ENCODE measurements at regions not wholly inside any gene's neighbourhood (a gene's known extent, or its start where the extent isn't known, plus 50 kb on each side); places are given as distances from the start of the nearest gene placed in this dataset.

- Histone ChIP-seq H3K27me3 (ENCODE audit: insufficient read depth, low read length) (no peaks in the 10 kb centered on the region), H3T11ph (ENCODE audit: low read length) (no peak overlapping the region), H2BK20ac (ENCODE audit: low read depth, low read length, poor library complexity, severe bottlenecking) (no peak overlapping the region), H3K79me1 (ENCODE audit: insufficient read depth, low read depth, low read length, poor library complexity, severe bottlenecking) (no peaks in the 10 kb centered on the region), H3K79me2 (ENCODE audit: insufficient read depth, low read length) (no peaks in the 10 kb centered on the region), H3K18ac (ENCODE audit: insufficient read length, low read depth, low read length) (no peak overlapping the region), H4K20me1 (ENCODE audit: control insufficient read depth, insufficient read depth, insufficient read length) (no peaks in the 10 kb centered on the region), H3K4me2 (ENCODE audit: insufficient read depth, insufficient read length, low read length) (no peak overlapping the region), H2BK15ac (ENCODE audit: low read depth, low read length) (no peak overlapping the region), H4K8ac (replicated peaks; ENCODE audit: insufficient read length, low read depth, low read length) (no peak overlapping the region), H4K5ac (ENCODE audit: insufficient read length, low read depth, low read length) (no peak overlapping the region), H4K91ac (ENCODE audit: insufficient read length, low read depth, low read length) (no peak overlapping the region), H3K4me1 (ENCODE audit: insufficient read depth, low read length) (no peaks in the 10 kb centered on the region), H3K4ac (ENCODE audit: low read depth, low read length) (no peak overlapping the region), H3K56ac (ENCODE audit: insufficient read length, low read depth, low read length) (no peak overlapping the region), H3K9me3 (ENCODE audit: control insufficient read depth, low read depth, low read length) (no peaks in the 10 kb centered on the region), H3K9ac (ENCODE audit: extremely low read depth, insufficient read length, low read length) (no peak overlapping the region), H3K23me2 (ENCODE audit: insufficient read length, low read depth, low read length, poor library complexity, severe bottlenecking) (no peaks in the 10 kb centered on the region), H2AK5ac (ENCODE audit: insufficient read length, low read length) (no peak overlapping the region), H2BK12ac (ENCODE audit: insufficient read length, low read depth, low read length) (no peak overlapping the region), H2BK5ac (ENCODE audit: insufficient read length, low read length) (no peak overlapping the region), H3K14ac (ENCODE audit: insufficient read depth, low read length) (no peak overlapping the region), H3K27ac (ENCODE audit: insufficient read length, low read depth, low read length) (no peak overlapping the region), H2BK120ac (ENCODE audit: low read depth, low read length, poor library complexity, severe bottlenecking) (no peak overlapping the region), H2AFZ (ENCODE audit: low read length) (no peak overlapping the region), H3K23ac (ENCODE audit: insufficient read length, low read depth, low read length) (no peak overlapping the region)
- H3K27ac Mint-ChIP-seq = no peak overlapping the region
- H3K27me3 Mint-ChIP-seq (ENCODE audit: low read depth) = no peaks in the 10 kb centered on the region
- H3K9me3 Mint-ChIP-seq = peaks cover 0 to 3% of the 10 kb centered on the region in 2 experiments; a peak in 2 of 5 replicates
- H3K36me3 Mint-ChIP-seq (ENCODE audit: insufficient read depth in 1 of 3, low read depth in 3 of 3) = no peaks in the 10 kb centered on the region
- TF ChIP-seq, protein P1, sequence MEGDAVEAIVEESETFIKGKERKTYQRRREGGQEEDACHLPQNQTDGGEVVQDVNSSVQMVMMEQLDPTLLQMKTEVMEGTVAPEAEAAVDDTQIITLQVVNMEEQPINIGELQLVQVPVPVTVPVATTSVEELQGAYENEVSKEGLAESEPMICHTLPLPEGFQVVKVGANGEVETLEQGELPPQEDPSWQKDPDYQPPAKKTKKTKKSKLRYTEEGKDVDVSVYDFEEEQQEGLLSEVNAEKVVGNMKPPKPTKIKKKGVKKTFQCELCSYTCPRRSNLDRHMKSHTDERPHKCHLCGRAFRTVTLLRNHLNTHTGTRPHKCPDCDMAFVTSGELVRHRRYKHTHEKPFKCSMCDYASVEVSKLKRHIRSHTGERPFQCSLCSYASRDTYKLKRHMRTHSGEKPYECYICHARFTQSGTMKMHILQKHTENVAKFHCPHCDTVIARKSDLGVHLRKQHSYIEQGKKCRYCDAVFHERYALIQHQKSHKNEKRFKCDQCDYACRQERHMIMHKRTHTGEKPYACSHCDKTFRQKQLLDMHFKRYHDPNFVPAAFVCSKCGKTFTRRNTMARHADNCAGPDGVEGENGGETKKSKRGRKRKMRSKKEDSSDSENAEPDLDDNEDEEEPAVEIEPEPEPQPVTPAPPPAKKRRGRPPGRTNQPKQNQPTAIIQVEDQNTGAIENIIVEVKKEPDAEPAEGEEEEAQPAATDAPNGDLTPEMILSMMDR (conservative IDR thresholded peaks at IDR 0.05) = no peak
- no peaks in the 10 kb centered on the region for H3K4me1 Mint-ChIP-seq
- DNase-seq = no peak
- no CpG with 5 or more reads among the region's 2 CpGs for WGBS (ENCODE audit: extremely low coverage, insufficient read length, low lambda C conversion rate)
- no peak overlapping the region for H3K4me3 Mint-ChIP-seq
These were observed 86.8 kb downstream of the SH2D1A start for GRCh38 chrX:124433186-124433585.
